ENCODE measurements at regions not wholly inside any gene's neighbourhood (a gene's known extent, or its start where the extent isn't known, plus 50 kb on each side); places are given as distances from the start of the nearest gene placed in this dataset.

- TSS peak; percentile 75 for BruUV-seq (replicated peaks)
- H2BK20ac ChIP-seq (ENCODE audit: low read depth, low read length): peak overlapping the region; percentile 90
- H2BK120ac ChIP-seq (ENCODE audit: low read depth, low read length): peak overlapping the region; percentile 90
- no peaks in the 10 kb centered on the region for H3K79me1 ChIP-seq (ENCODE audit: low read depth in 1 of 2, low read length in 2 of 2)
- peak overlapping the region; percentile 81 for H3K4ac ChIP-seq (ENCODE audit: low read depth, low read length)
- H3K9me3 ChIP-seq (ENCODE audit: control insufficient read depth, insufficient read depth, low read length): no peaks in the 10 kb centered on the region
- H3K56ac ChIP-seq (ENCODE audit: extremely low read depth, insufficient read depth, low read length): peak overlapping the region; percentile 32; the same call in 1 of the 2 replicates
- H3K23ac ChIP-seq (ENCODE audit: low read depth, low read length): peak overlapping the region; percentile 19; the same call in 1 of the 2 replicates
- CTCF ChIA-PET: interaction anchor here (0.6 to 0.7 kb wide), 2 partner anchors 33 to 640 kb away, joined by 3 read pairs; no protein-coding TSS in a partner anchor
- DNase-seq (no peak), ATAC-seq (ENCODE audit: low read depth) (peak; percentile 19; the same call in 1 of the 2 replicates)
- POLR2A ChIA-PET (ENCODE audit: unreplicated experiment): no interaction called here
- TF ChIP-seq CEBPB (IDR thresholded peaks at IDR 0.05; ENCODE audit: low read depth, low read length): no peak
- no peak for TF ChIP-seq MAZ (IDR thresholded peaks at IDR 0.05; ENCODE audit: borderline replicate concordance, low read depth, low read length)
- TF ChIP-seq RFX5 (IDR thresholded peaks at IDR 0.05; ENCODE audit: low read depth, low read length): no peak
- no peak for TF ChIP-seq CHD1 (IDR thresholded peaks at IDR 0.05; ENCODE audit: low read depth, low read length)
- TF ChIP-seq ELK1 (IDR thresholded peaks at IDR 0.05; ENCODE audit: borderline replicate concordance, low read depth, low read length): no peak
- no peak for TF ChIP-seq MAFK (IDR thresholded peaks at IDR 0.05; ENCODE audit: low read depth, low read length)
- TF ChIP-seq FOS (IDR thresholded peaks at IDR 0.05; ENCODE audit: low read depth, low read length): no peak
- TF ChIP-seq RAD21 (IDR thresholded peaks at IDR 0.05; ENCODE audit: low read length): no peak
- no peak for TF ChIP-seq BHLHE40 (IDR thresholded peaks at IDR 0.05; ENCODE audit: low read depth, low read length)
- TF ChIP-seq SMC3 (IDR thresholded peaks at IDR 0.05; ENCODE audit: low read depth, low read length): no peak
- no peak for TF ChIP-seq MXI1 (IDR thresholded peaks at IDR 0.05; ENCODE audit: borderline replicate concordance, low read depth, low read length)
- TF ChIP-seq NFE2L2 (IDR thresholded peaks at IDR 0.05; ENCODE audit: low read depth, low read length): no peak
- no peak for TF ChIP-seq POLR2A (IDR thresholded peaks at IDR 0.05; ENCODE audit: low read depth, low read length)
- no peak for TF ChIP-seq USF2 (IDR thresholded peaks at IDR 0.05; ENCODE audit: low read depth, low read length)
- no peak for TF ChIP-seq RCOR1 (IDR thresholded peaks at IDR 0.05; ENCODE audit: insufficient replicate concordance, low read length)
- TF ChIP-seq CTCF (conservative IDR thresholded peaks at IDR 0.05; ENCODE audit: low read depth, low read length): no peak
- no peak overlapping the region for H2AFZ ChIP-seq (replicated peaks; ENCODE audit: low read length, poor library complexity)
- H2BK5ac ChIP-seq (ENCODE audit: low read depth, low read length, poor library complexity, severe bottlenecking): peak overlapping the region; percentile 92
- H4K5ac ChIP-seq (ENCODE audit: low read depth, low read length): peak overlapping the region; percentile 13; the same call in 1 of the 2 replicates
- H3K9me1 ChIP-seq (ENCODE audit: insufficient read depth, low read length): no peaks in the 10 kb centered on the region; the same call in 1 of the 2 replicates
- peak overlapping the region; percentile 72 for H3K27ac ChIP-seq (ENCODE audit: insufficient read depth, low read length)
- H4K20me1 ChIP-seq (ENCODE audit: insufficient read depth, low read length): no peaks in the 10 kb centered on the region
- no peak overlapping the region for H3K4me3 ChIP-seq (ENCODE audit: insufficient read depth, low read depth, low read length)
- intact Hi-C loops (cut with micrococcal nuclease): loop anchor here (5.0 kb wide), 2 partner anchors 165 to 475 kb away; no protein-coding TSS in a partner anchor
- H3K18ac ChIP-seq (ENCODE audit: low read depth, low read length): peak overlapping the region; percentile 74
- no peaks in the 10 kb centered on the region for H3K27me3 ChIP-seq (ENCODE audit: control insufficient read depth, insufficient read depth, low read length)
- peak overlapping the region; percentile 41; the same call in 2 of the 3 replicates for H2BK15ac ChIP-seq (ENCODE audit: low read depth, low read length)
- H3K36me3 ChIP-seq (ENCODE audit: control insufficient read depth, insufficient read depth, low read length): no peaks in the 10 kb centered on the region
- peak overlapping the region; percentile 51 to 73 for H4K8ac ChIP-seq (ENCODE audit: low read depth in 2 of 2, low read length in 2 of 2)
- H3K9ac ChIP-seq (ENCODE audit: low read depth, low read length): peak overlapping the region; percentile 42; the same call in 1 of the 2 replicates
- H3K14ac ChIP-seq (replicated peaks; ENCODE audit: low read depth, low read length): peak overlapping the region; percentile 67
- dilution Hi-C loops (cut with HindIII; ENCODE audit: low sequenced_read_pairs, unreplicated experiment): no loop called here
- peak overlapping the region; percentile 82 for H4K91ac ChIP-seq (ENCODE audit: insufficient read depth, low read depth, low read length)
- H3K4me1 ChIP-seq (ENCODE audit: control insufficient read depth, insufficient read depth, low read length): peaks cover 2% of the 10 kb centered on the region; the same call in 1 of the 2 replicates
- H2AK5ac ChIP-seq (ENCODE audit: low read depth, low read length): peak overlapping the region; percentile 48
- H3K4me2 ChIP-seq (ENCODE audit: low read depth, low read length): no peak overlapping the region; the same call in 1 of the 2 replicates
- in situ Hi-C loops (cut with MboI; ENCODE audit: low sequenced_read_pairs): no loop called here
- no peak overlapping the region for H2AK9ac ChIP-seq (replicated peaks; ENCODE audit: low read depth, low read length, poor library complexity)
Observed at GRCh38 chr12:19737019-19737418, 297.7 kb downstream of the AEBP2 start.
